AG04450 (cell line): ENCODE measurements at regions not wholly inside any gene's neighbourhood (a gene's known extent, or its start where the extent isn't known, plus 50 kb on each side); places are given as distances from the start of the nearest gene placed in this dataset. TPM values are rescaled to one million over a fixed set of nuclear protein-coding genes. Genes with fewer than 3 reads are reported as not detected.

ENCODE experiments used
- CTCF ChIA-PET: fragments of 300-600, 350-600 bp; formaldehyde crosslinking; extraction: SDS; loops from one replicate; lab custom pipeline; 2022; ENCODE audit warnings: antibody characterized with exemption, inconsistent platforms; lab: Charles Lee
- POLR2A ChIA-PET: fragments of 350-600 bp; formaldehyde crosslinking; extraction: SDS; loops from one replicate; lab custom pipeline; 2021; ENCODE audit warnings: antibody characterized with exemption, inconsistent platforms; lab: Yijun Ruan, JAX
- DNase-seq: peaks from one replicate; pipeline ENCODE4 v3.0.0-alpha.2; 2011; ENCODE audit warnings: low read depth, low spot score
- H3K27ac ChIP-seq: one replicate; pipeline ENCODE4 v1.5.1; 2012; ENCODE audit warnings: low read depth, low read length, control low read depth
- H3K27me3 ChIP-seq: one replicate; pipeline ENCODE4 v1.6.0; 2012; ENCODE audit warnings: low read length; ENCODE audit not compliant: control insufficient read depth, insufficient read depth
- H3K4me3 ChIP-seq: 2 replicates; pipeline ENCODE4 v1.5.1; 2011; ENCODE audit warnings: mild to moderate bottlenecking, low read depth, low read length, control low read depth
- H3K9me3 ChIP-seq: 2 replicates; pipeline ENCODE4 v1.5.1; 2012; ENCODE audit warnings: low read length; ENCODE audit not compliant: control insufficient read depth, insufficient read depth
- small RNA-seq: library from RNA; depleted of rRNA; stranded (forward); fragments of <200 nt; gene quantifications from one replicate; pipeline ENCODE3, GENCODE V24; 2012; ENCODE audit warnings: low read depth; ENCODE audit not compliant: insufficient read length
- TF ChIP-seq, protein P1 (sequence below): IDR thresholded peaks from 2 replicates; pipeline ENCODE4 v1.5.1; 2011; ENCODE audit warnings: low read depth, low read length, control low read depth, inconsistent platforms

DNA sequence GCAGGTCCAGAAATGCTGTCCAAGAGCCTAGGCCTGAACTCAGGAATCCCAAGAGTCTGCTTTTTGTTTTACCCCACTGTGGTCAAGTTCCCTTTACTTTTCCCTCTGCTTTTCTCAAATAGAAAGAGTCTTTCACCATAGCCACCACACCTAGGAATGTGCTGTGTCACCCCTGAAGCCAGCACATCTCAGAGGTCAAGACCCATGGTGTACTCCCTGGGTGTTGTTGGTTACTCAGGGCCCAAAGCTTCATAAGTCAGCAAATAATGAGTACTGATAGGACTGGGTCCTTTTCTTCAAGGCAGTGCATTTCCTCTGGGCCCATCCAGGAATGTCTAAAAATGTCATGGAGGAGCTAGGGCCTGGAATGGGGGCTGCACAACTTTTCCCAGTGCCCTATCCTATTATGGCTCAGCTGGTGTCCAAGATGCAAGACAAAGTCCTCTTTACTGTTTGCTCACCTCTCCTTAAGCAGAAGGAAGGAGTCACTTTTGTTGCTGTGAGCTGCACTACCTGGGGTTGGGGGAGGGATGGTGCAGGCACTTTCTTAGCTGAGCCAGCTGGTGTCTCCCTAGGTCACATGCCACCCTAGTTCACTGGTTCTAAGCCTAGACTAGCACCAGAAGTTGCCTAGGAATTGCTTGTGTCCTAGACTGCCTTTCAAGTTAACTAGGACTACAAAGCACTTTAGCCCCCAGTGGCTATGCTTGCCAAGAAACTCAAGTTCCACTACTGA, 62.4 kb upstream of the RXFP1 start:
- CTCF ChIA-PET: no interaction called here
- POLR2A ChIA-PET: no interaction called here
- no peak for DNase-seq
- TF ChIP-seq, protein P1, sequence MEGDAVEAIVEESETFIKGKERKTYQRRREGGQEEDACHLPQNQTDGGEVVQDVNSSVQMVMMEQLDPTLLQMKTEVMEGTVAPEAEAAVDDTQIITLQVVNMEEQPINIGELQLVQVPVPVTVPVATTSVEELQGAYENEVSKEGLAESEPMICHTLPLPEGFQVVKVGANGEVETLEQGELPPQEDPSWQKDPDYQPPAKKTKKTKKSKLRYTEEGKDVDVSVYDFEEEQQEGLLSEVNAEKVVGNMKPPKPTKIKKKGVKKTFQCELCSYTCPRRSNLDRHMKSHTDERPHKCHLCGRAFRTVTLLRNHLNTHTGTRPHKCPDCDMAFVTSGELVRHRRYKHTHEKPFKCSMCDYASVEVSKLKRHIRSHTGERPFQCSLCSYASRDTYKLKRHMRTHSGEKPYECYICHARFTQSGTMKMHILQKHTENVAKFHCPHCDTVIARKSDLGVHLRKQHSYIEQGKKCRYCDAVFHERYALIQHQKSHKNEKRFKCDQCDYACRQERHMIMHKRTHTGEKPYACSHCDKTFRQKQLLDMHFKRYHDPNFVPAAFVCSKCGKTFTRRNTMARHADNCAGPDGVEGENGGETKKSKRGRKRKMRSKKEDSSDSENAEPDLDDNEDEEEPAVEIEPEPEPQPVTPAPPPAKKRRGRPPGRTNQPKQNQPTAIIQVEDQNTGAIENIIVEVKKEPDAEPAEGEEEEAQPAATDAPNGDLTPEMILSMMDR: no peak
- Histone ChIP-seq H3K27ac (no peak overlapping the region), H3K27me3 (no peaks in the 10 kb centered on the region), H3K4me3 (no peak overlapping the region), H3K9me3 (no peaks in the 10 kb centered on the region)

DNA sequence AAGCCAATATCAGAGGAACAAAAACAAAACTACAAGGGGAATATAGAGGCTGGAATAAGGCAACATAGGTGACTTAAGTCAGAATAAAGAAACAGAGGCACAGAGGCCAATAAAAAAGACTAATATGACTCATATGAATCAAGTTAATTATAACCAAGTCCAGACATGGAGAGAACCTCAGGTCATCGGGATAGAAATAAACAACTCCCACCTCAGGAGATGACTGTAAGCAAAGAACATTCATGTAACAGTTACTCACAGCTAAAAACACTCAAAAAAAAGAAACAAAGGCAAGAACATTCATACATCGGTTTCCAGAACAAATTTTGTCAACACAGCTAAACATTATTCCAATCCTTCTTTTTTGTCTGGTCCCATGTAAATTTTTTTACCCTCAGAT, 60.3 kb upstream of the RXFP1 start:
- TF ChIP-seq, protein P1: no peak
- CTCF ChIA-PET: no interaction called here
- POLR2A ChIA-PET: no interaction called here
- no peak for DNase-seq
- H3K27me3 ChIP-seq: no peaks in the 10 kb centered on the region
- H3K9me3 ChIP-seq: no peaks in the 10 kb centered on the region
- H3K27ac ChIP-seq: no peak overlapping the region
- no peak overlapping the region for H3K4me3 ChIP-seq

DNA sequence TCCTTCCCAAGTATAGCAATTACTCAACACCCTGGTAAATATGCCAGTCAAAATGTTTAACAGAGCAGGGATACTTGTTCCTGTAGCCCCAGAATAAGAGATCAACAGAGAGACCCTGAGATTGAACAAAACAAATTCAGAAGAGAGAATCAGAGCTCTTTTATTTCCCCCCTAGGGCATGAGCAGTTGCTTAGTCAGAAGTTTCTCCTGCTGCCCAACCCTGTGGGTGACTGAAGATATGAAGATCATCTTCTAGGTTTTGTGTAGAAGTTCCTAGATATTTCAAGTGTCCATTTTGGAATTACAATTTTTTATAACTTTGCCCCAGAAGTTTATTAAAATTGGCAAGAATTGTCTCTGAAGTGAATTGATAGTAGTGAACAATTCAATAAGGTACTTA, 59.1 kb upstream of the RXFP1 start:
- TF ChIP-seq, protein P1: no peak

More for the DNA sequence above, 59.1 kb upstream of the RXFP1 start:
- ChIA-PET CTCF (interaction anchor here (0.6 kb wide), 1 partner anchor 270 kb away, joined by 4 read pairs; no protein-coding TSS in a partner anchor), POLR2A (no interaction called here)
- DNase-seq: no peak
- Histone ChIP-seq H3K27ac (no peak overlapping the region), H3K4me3 (no peak overlapping the region), H3K27me3 (no peaks in the 10 kb centered on the region), H3K9me3 (no peaks in the 10 kb centered on the region)

Small RNA genes lying in the stretch of these regions (small RNA-seq; reads per million reads assigned to genes)
- not detected for gene RNU4-79P
